HL-60 (cell line): ENCODE measurements at regions not wholly inside any gene's neighbourhood (a gene's known extent, or its start where the extent isn't known, plus 50 kb on each side); places are given as distances from the start of the nearest gene placed in this dataset.

ENCODE experiments used
- GABPA ChIP-seq: IDR thresholded peaks from 2 replicates; pipeline ENCODE4 v1.6.1; 2012; ENCODE audit warnings: low read depth
- POLR2AphosphoS5 ChIP-seq: IDR thresholded peaks from 2 replicates; pipeline ENCODE4 v1.6.1; 2012; ENCODE audit warnings: low read depth
- SPI1 ChIP-seq: IDR thresholded peaks from 2 replicates; pipeline ENCODE4 v1.6.1; 2012; ENCODE audit warnings: low read depth, mild to moderate bottlenecking, borderline replicate concordance
- TF ChIP-seq, protein P1 (sequence below): IDR thresholded peaks from one replicate; pipeline ENCODE4 v1.5.1; 2011; ENCODE audit warnings: low read length, control low read depth, inconsistent platforms; ENCODE audit not compliant: insufficient read depth
- TF ChIP-seq, protein P2 (sequence below): IDR thresholded peaks from 2 replicates; pipeline ENCODE4 v1.6.1; 2012; ENCODE audit warnings: low read depth; ENCODE audit not compliant: insufficient replicate concordance

DNA sequence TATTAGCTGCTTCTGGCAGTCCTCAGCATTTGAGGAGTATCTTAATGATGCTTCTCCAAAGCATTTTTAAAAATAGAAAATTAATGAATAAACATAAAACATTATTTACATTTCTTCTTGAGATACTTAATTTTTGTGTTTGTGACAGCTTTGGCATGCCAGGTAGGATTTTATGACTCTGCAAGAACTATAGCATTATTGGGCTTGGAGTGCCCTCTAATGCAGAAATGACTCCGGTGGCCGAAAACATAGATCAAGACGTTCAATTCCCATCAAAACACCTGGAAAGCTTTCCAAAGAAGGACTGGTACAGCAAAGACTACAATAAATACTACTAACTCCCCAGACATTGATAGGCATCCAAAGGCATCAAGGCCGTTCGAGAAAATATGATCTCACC lies 366.4 kb upstream of the CXADR start:
- TF ChIP-seq, protein P1, sequence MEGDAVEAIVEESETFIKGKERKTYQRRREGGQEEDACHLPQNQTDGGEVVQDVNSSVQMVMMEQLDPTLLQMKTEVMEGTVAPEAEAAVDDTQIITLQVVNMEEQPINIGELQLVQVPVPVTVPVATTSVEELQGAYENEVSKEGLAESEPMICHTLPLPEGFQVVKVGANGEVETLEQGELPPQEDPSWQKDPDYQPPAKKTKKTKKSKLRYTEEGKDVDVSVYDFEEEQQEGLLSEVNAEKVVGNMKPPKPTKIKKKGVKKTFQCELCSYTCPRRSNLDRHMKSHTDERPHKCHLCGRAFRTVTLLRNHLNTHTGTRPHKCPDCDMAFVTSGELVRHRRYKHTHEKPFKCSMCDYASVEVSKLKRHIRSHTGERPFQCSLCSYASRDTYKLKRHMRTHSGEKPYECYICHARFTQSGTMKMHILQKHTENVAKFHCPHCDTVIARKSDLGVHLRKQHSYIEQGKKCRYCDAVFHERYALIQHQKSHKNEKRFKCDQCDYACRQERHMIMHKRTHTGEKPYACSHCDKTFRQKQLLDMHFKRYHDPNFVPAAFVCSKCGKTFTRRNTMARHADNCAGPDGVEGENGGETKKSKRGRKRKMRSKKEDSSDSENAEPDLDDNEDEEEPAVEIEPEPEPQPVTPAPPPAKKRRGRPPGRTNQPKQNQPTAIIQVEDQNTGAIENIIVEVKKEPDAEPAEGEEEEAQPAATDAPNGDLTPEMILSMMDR = no peak
- TF ChIP-seq, protein P2, sequence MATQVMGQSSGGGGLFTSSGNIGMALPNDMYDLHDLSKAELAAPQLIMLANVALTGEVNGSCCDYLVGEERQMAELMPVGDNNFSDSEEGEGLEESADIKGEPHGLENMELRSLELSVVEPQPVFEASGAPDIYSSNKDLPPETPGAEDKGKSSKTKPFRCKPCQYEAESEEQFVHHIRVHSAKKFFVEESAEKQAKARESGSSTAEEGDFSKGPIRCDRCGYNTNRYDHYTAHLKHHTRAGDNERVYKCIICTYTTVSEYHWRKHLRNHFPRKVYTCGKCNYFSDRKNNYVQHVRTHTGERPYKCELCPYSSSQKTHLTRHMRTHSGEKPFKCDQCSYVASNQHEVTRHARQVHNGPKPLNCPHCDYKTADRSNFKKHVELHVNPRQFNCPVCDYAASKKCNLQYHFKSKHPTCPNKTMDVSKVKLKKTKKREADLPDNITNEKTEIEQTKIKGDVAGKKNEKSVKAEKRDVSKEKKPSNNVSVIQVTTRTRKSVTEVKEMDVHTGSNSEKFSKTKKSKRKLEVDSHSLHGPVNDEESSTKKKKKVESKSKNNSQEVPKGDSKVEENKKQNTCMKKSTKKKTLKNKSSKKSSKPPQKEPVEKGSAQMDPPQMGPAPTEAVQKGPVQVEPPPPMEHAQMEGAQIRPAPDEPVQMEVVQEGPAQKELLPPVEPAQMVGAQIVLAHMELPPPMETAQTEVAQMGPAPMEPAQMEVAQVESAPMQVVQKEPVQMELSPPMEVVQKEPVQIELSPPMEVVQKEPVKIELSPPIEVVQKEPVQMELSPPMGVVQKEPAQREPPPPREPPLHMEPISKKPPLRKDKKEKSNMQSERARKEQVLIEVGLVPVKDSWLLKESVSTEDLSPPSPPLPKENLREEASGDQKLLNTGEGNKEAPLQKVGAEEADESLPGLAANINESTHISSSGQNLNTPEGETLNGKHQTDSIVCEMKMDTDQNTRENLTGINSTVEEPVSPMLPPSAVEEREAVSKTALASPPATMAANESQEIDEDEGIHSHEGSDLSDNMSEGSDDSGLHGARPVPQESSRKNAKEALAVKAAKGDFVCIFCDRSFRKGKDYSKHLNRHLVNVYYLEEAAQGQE = no peak
- TF ChIP-seq POLR2AphosphoS5 = no peak
- TF ChIP-seq SPI1 = no peak
- no peak for TF ChIP-seq GABPA
